ENCODE measurements at regions not wholly inside any gene's neighbourhood (a gene's known extent, or its start where the extent isn't known, plus 50 kb on each side); places are given as distances from the start of the nearest gene placed in this dataset.

- Histone ChIP-seq H4K20me1 (ENCODE audit: insufficient read depth, low read length) (no peaks in the 10 kb centered on the region), H3K36me3 (ENCODE audit: insufficient read depth, low read length) (no peaks in the 10 kb centered on the region), H3K9me2 (ENCODE audit: low read depth, low read length) (no peaks in the 10 kb centered on the region), H3K27me3 (ENCODE audit: insufficient read depth, low read length) (no peaks in the 10 kb centered on the region), H2AFZ (ENCODE audit: low read length) (no peak overlapping the region), H3K79me2 (ENCODE audit: insufficient read depth, low read length) (no peaks in the 10 kb centered on the region), H3K4me2 (ENCODE audit: low read length) (no peak overlapping the region), H3K4me1 (ENCODE audit: insufficient read depth, low read length, severe bottlenecking) (no peaks in the 10 kb centered on the region), H3K4me3 (ENCODE audit: low read depth, low read length, poor library complexity, severe bottlenecking) (no peak overlapping the region), H3F3A (ENCODE audit: insufficient read depth, low read length) (no peaks in the 10 kb centered on the region), H3K9ac (ENCODE audit: low read length) (no peak overlapping the region), H3K9me3 (ENCODE audit: low read length) (no peaks in the 10 kb centered on the region), H3K27ac (ENCODE audit: low read depth, low read length, poor library complexity, severe bottlenecking) (no peak overlapping the region)
- no peak for TF ChIP-seq CTCF (IDR thresholded peaks at IDR 0.05; ENCODE audit: low read length)
- no peak for TF ChIP-seq EZH2 (IDR thresholded peaks at IDR 0.05; ENCODE audit: borderline replicate concordance, low read length)
Observed at GRCh38 chr3:66795365-66795764, 202.7 kb upstream of the KBTBD8 start.

- H3K36me3 ChIP-seq (ENCODE audit: insufficient read depth, low read length), result no peaks in the 10 kb centered on the region
- no peak overlapping the region for H3K4me2 ChIP-seq (ENCODE audit: low read length)
- H3K9ac ChIP-seq (ENCODE audit: low read length), result no peak overlapping the region
- TF ChIP-seq EZH2 (IDR thresholded peaks at IDR 0.05; ENCODE audit: borderline replicate concordance, low read length), result no peak
- no peak for TF ChIP-seq CTCF (IDR thresholded peaks at IDR 0.05; ENCODE audit: low read length)
- H3F3A ChIP-seq (ENCODE audit: insufficient read depth, low read length), result no peaks in the 10 kb centered on the region
- no peak overlapping the region for H2AFZ ChIP-seq (ENCODE audit: low read length)
- H3K9me2 ChIP-seq (ENCODE audit: low read depth, low read length), result no peaks in the 10 kb centered on the region
- no peaks in the 10 kb centered on the region for H3K9me3 ChIP-seq (ENCODE audit: low read length)
- H3K4me3 ChIP-seq (ENCODE audit: low read depth, low read length, poor library complexity, severe bottlenecking), result no peak overlapping the region
- no peaks in the 10 kb centered on the region for H3K79me2 ChIP-seq (ENCODE audit: insufficient read depth, low read length)
- no peaks in the 10 kb centered on the region for H4K20me1 ChIP-seq (ENCODE audit: insufficient read depth, low read length)
- H3K27me3 ChIP-seq (ENCODE audit: insufficient read depth, low read length), result no peaks in the 10 kb centered on the region
- no peaks in the 10 kb centered on the region for H3K4me1 ChIP-seq (ENCODE audit: insufficient read depth, low read length, severe bottlenecking)
- H3K27ac ChIP-seq (ENCODE audit: low read depth, low read length, poor library complexity, severe bottlenecking), result no peak overlapping the region
Observed at GRCh38 chr3:66796343-66796742, 201.8 kb upstream of the KBTBD8 start.

- Histone ChIP-seq H3K79me2 (ENCODE audit: insufficient read depth, low read length) (no peaks in the 10 kb centered on the region), H3K4me3 (ENCODE audit: low read depth, low read length, poor library complexity, severe bottlenecking) (no peak overlapping the region), H3K36me3 (ENCODE audit: insufficient read depth, low read length) (no peaks in the 10 kb centered on the region), H3K9me2 (ENCODE audit: low read depth, low read length) (no peaks in the 10 kb centered on the region), H2AFZ (ENCODE audit: low read length) (no peak overlapping the region), H3K4me2 (ENCODE audit: low read length) (no peak overlapping the region), H3K9me3 (ENCODE audit: low read length) (no peaks in the 10 kb centered on the region), H3K9ac (ENCODE audit: low read length) (no peak overlapping the region), H4K20me1 (ENCODE audit: insufficient read depth, low read length) (no peaks in the 10 kb centered on the region), H3K27me3 (ENCODE audit: insufficient read depth, low read length) (no peaks in the 10 kb centered on the region), H3F3A (ENCODE audit: insufficient read depth, low read length) (no peaks in the 10 kb centered on the region), H3K27ac (ENCODE audit: low read depth, low read length, poor library complexity, severe bottlenecking) (no peak overlapping the region), H3K4me1 (ENCODE audit: insufficient read depth, low read length, severe bottlenecking) (no peaks in the 10 kb centered on the region)
- no peak for TF ChIP-seq EZH2 (IDR thresholded peaks at IDR 0.05; ENCODE audit: borderline replicate concordance, low read length)
- TF ChIP-seq CTCF (IDR thresholded peaks at IDR 0.05; ENCODE audit: low read length), result no peak
Observed at GRCh38 chr3:66797889-66798560, 200.1 kb upstream of the KBTBD8 start.
